Adipocyte (in vitro differentiated cells): ENCODE measurements at regions not wholly inside any gene's neighbourhood (a gene's known extent, or its start where the extent isn't known, plus 50 kb on each side); places are given as distances from the start of the nearest gene placed in this dataset.
"Not testable (repeated sequence)": the region's sequence is repeated elsewhere in the genome, so short reads cannot be mapped to it uniquely, and the experiment has no call there.

Experiments
- DNase-seq: peaks from one replicate; pipeline ENCODE4 v3.0.0-alpha.2; 2015; ENCODE audit warnings: low read depth
- H3K27me3 ChIP-seq: replicated peaks from 2 replicates; pipeline ENCODE4 v1.7.0; 2013; ENCODE audit warnings: mild to moderate bottlenecking, low read length, moderate library complexity; ENCODE audit not compliant: control insufficient read depth, insufficient read depth
- H3K36me3 ChIP-seq: 2 replicates; pipeline ENCODE4 v1.7.0; 2013; ENCODE audit warnings: low read length, mild to moderate bottlenecking, moderate library complexity; ENCODE audit not compliant: control insufficient read depth, insufficient read depth, severe bottlenecking
- H3K4me1 ChIP-seq: 2 replicates; pipeline ENCODE4 v1.7.0; 2013; ENCODE audit warnings: mild to moderate bottlenecking, low read length, moderate library complexity; ENCODE audit not compliant: control insufficient read depth, insufficient read depth
- H3K4me3 ChIP-seq: 2 replicates; pipeline ENCODE4 v1.7.0; 2013; ENCODE audit warnings: mild to moderate bottlenecking, low read length, moderate library complexity
- H3K9ac ChIP-seq: 2 replicates; pipeline ENCODE4 v1.7.0; 2013; ENCODE audit warnings: mild to moderate bottlenecking, low read length, moderate library complexity
- H3K9me3 ChIP-seq: 2 replicates; pipeline ENCODE4 v1.7.0; 2013; ENCODE audit warnings: mild to moderate bottlenecking, low read length, moderate library complexity; ENCODE audit not compliant: control insufficient read depth

DNA sequence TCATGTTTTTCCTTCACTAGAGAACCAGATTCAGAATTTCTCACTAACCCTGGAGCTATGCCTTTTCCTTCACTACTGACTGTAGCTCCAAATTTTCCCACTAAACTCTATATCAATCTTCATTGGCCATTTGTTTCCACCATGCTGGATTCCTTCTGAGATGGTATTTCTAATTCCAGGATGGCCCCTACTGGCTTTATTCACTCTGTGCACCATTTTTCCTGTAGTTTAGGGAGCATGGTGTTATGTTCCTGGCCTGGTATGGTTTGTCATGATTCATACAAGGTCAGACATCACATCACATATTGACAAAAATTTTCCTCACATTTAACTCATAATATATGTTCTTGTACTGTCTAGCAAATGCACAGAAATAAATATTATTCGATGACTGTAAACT, 229.2 kb upstream of the TFPI start:
- no peaks in the 10 kb centered on the region for H3K4me1 ChIP-seq
- DNase-seq = no peak
- no peak overlapping the region for H3K9ac ChIP-seq
- no peaks in the 10 kb centered on the region for H3K27me3 ChIP-seq
- H3K9me3 ChIP-seq = no peaks in the 10 kb centered on the region
- H3K4me3 ChIP-seq = no peak overlapping the region
- H3K36me3 ChIP-seq = no peaks in the 10 kb centered on the region

DNA sequence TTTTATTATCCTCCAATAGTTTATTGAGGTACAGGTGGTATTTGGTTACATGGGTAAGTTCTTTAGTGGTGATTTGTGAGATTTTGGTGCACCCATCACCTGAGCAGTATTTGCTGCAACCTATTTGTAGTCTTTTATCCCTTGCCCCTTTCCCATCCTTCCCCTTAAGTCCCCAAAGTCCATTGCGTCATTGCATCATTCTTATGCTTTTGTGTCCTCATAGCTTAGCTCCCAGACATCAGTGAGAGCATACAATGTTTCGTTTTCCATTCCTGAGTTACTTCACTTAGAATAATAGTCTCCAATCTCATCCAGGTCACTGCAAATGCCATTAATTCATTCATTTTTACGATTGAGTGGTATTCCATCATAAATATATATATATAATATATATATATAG, 229.9 kb upstream of the TFPI start:
- not testable (repeated sequence) for H3K36me3 ChIP-seq, H3K9me3 ChIP-seq, H3K27me3 ChIP-seq, H3K4me1 ChIP-seq, DNase-seq, H3K4me3 ChIP-seq, H3K9ac ChIP-seq

DNA sequence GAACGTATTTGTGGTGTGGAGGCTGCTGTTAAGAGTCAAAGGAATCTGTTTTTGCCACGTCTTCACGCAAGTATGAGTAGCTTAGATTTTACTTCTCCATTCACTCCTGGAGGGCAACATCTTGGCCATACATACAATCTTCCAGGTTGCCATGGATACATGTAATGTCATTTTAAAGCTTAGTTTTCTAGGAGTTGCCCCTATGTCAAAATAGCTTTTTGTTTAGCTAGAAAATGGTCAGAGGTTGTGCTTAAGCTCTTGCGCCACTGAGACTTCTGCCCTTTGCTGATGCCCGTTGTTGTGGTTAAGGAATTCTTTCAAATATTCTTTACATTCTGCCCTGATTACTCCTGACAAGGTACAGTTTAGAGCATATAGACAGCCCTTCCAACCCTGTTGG, 245.4 kb upstream of the TFPI start:
- H3K9me3 ChIP-seq = peaks cover 7% of the 10 kb centered on the region
- H3K27me3 ChIP-seq = no peaks in the 10 kb centered on the region
- no peak overlapping the region for H3K9ac ChIP-seq
- no peaks in the 10 kb centered on the region for H3K36me3 ChIP-seq
- no peaks in the 10 kb centered on the region for H3K4me1 ChIP-seq
- no peak overlapping the region for H3K4me3 ChIP-seq
- no peak for DNase-seq

DNA sequence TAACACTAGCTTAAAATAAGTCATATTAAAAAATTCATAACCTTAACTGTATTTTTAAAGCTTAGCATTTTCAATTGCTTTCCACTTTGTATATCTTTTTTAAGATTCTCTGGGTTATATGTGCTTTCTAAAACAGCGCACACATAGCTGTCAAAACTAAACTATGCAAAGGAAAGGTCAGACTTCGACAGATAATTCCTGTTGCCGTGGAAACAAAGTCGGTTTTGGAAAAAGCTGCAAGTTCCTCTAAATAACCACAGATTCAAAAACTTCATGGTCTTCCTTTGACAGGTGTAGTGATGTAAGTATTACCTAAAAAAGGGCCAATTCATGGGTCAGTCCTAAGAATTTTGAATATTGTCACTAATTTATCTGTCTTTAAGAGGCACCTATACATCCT, 249.6 kb upstream of the TFPI start:
- no peak overlapping the region for H3K4me3 ChIP-seq
- DNase-seq = no peak
- peaks cover 14% of the 10 kb centered on the region for H3K9me3 ChIP-seq
- H3K36me3 ChIP-seq = no peaks in the 10 kb centered on the region
- no peaks in the 10 kb centered on the region for H3K4me1 ChIP-seq
- no peak overlapping the region for H3K9ac ChIP-seq
- no peaks in the 10 kb centered on the region for H3K27me3 ChIP-seq

DNA sequence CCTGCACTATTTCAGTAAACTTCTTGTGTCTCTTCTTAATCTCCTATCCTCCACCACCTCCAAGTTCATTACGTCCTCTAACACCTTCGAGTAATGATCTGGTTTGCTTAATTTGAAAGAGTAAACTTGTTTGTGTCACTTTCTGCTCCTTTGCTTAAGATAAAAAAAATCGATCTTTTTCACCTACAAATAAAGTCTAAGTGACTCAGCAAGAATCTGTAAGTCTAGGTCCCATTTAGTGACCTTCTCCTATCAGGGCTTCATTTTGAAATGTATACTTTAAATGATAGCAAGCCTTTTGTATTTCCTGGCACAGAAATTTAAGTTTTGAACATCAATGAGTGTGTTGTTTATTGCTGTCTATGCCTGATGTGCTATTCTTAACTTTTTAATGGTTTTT, 260.9 kb upstream of the TFPI start:
- no peak overlapping the region for H3K4me3 ChIP-seq
- no peaks in the 10 kb centered on the region for H3K4me1 ChIP-seq
- H3K9me3 ChIP-seq = no peaks in the 10 kb centered on the region
- DNase-seq = no peak
- no peaks in the 10 kb centered on the region for H3K27me3 ChIP-seq
- no peak overlapping the region for H3K9ac ChIP-seq
- no peaks in the 10 kb centered on the region for H3K36me3 ChIP-seq

DNA sequence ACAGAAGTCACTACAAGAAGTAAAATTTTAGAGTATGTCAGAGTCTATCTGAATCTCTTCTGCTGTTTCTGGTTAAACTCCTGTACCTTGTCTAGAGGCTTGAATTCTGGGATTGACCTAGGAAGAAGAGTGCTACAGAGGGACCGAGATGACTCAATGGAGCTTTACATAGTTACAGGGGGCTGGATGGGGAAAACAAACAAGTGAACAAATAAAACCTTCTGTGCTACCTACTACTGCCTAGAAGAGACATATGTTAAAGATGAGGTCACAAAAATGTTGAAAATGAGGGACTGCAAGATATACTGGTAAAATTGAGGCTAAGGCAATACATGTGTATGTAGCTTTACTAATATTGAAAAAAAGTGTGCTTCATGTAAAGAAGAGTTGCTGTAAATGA, 265.4 kb upstream of the TFPI start:
- DNase-seq = no peak
- no peaks in the 10 kb centered on the region for H3K27me3 ChIP-seq
- no peak overlapping the region for H3K4me3 ChIP-seq
- H3K4me1 ChIP-seq = no peaks in the 10 kb centered on the region
- H3K9ac ChIP-seq = no peak overlapping the region
- H3K9me3 ChIP-seq = no peaks in the 10 kb centered on the region
- H3K36me3 ChIP-seq = no peaks in the 10 kb centered on the region

DNA sequence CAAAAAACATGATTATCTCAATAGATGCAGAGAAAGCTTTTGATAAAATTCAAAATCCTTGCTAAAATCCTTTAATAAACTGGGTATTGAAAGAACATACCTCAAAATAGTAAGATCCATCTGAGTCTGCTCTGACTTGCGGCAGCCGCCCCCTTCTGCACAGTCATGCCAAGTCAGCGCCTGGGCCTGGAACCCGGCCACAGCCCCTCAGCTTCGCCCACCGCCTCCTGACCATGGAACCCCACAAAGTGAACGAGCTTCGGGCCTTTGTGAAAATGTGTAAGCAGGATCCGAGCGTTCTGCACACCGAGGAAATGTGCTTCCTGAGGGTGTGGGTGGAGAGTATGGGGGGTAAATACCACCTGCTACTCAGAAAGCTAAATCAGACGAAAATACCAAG, 270.9 kb upstream of the TFPI start:
- no peaks in the 10 kb centered on the region for H3K36me3 ChIP-seq
- no peaks in the 10 kb centered on the region for H3K4me1 ChIP-seq
- H3K9ac ChIP-seq = no peak overlapping the region
- peaks cover 4% of the 10 kb centered on the region for H3K9me3 ChIP-seq
- H3K27me3 ChIP-seq = no peaks in the 10 kb centered on the region
- DNase-seq = no peak
- no peak overlapping the region for H3K4me3 ChIP-seq

DNA sequence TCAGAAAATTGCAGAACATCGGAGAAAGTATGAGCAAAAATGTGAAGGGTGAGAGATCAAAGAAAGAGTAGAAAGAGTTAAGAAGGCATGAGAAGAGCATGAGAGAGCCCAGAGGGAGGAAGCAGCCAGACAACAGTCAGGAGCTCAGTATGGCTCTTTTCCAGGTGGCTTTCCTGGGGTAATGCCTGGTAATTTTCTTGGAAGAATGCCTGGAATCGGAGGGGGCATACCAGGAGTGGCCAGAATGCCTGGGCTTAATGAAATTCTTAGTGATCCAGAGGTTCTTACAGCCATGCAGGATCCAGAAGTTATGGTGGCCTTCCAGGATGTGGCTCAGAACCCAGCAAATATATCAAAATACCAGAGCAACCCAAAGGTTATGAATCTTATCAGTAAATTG, 271.8 kb upstream of the TFPI start:
- Histone ChIP-seq H3K4me1 (no peaks in the 10 kb centered on the region), H3K4me3 (no peak overlapping the region), H3K9ac (no peak overlapping the region), H3K36me3 (no peaks in the 10 kb centered on the region), H3K27me3 (no peaks in the 10 kb centered on the region), H3K9me3 (peaks cover 4% of the 10 kb centered on the region)
- peak; percentile 43 for DNase-seq

DNA sequence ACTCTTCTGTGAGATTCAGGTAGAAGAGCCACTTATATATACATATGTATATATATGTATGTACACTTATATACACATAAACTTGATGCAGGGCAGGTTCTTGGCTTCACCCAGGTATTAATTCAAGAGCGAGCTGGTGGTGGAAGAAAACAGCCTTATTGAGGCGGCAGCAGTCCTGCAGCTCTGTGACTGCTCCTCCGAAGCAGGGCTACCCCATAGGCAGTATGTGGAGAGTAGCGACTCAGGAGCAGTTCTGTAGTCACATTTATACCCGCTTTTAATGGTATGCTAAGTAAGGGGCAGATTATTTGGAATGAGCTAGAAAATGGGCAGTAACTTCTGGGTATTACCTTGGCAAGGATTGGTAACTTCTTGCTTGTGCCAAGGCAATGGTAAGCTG, 280.6 kb upstream of the TFPI start:
- Histone ChIP-seq H3K4me3 (no peak overlapping the region), H3K27me3 (no peaks in the 10 kb centered on the region), H3K4me1 (no peaks in the 10 kb centered on the region), H3K9me3 (no peaks in the 10 kb centered on the region), H3K9ac (no peak overlapping the region), H3K36me3 (no peaks in the 10 kb centered on the region)
- DNase-seq = no peak

DNA sequence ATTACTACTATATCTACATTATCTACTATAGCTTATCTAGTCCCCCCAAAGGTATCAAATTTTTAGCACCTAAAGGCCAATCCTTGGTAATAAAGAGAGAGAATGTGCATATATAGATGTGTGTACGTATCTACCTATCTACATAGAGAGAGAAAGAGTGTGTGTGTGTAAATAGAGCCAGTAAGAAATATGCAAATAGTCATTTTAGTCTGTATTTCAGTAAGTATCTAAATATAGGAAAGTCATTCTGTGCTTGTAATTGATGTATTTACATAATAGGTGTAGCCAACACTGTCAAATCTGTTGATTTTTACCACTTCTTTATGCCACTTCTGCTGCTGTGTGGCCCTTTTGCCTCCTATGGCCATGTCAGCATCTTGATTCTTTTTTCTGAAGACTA, 284.5 kb upstream of the TFPI start:
- no peaks in the 10 kb centered on the region for H3K9me3 ChIP-seq
- H3K4me1 ChIP-seq = no peaks in the 10 kb centered on the region
- no peaks in the 10 kb centered on the region for H3K36me3 ChIP-seq
- H3K4me3 ChIP-seq = no peak overlapping the region
- no peak for DNase-seq
- no peaks in the 10 kb centered on the region for H3K27me3 ChIP-seq
- no peak overlapping the region for H3K9ac ChIP-seq

DNA sequence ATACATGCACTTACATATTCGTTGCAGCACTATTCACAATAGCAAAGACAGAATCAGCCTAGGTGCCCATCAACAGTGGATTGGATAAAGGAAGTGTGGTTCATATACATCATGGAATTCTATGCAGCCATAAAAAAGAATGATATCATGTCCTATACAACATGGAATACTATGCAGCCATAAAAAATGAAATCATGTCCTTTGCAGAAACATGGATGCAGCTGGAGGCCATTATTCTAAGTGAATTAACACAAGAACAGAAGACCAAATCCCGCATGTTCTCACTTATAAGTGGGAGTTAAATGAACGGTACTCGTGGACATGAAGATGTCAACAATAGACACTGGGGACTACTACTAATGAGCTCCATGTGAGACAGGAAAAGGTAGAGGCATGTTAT, 288.1 kb upstream of the TFPI start:
- Histone ChIP-seq H3K4me3 (no peak overlapping the region), H3K9me3 (no peaks in the 10 kb centered on the region), H3K9ac (no peak overlapping the region), H3K36me3 (no peaks in the 10 kb centered on the region), H3K4me1 (no peaks in the 10 kb centered on the region), H3K27me3 (no peaks in the 10 kb centered on the region)
- no peak for DNase-seq

DNA sequence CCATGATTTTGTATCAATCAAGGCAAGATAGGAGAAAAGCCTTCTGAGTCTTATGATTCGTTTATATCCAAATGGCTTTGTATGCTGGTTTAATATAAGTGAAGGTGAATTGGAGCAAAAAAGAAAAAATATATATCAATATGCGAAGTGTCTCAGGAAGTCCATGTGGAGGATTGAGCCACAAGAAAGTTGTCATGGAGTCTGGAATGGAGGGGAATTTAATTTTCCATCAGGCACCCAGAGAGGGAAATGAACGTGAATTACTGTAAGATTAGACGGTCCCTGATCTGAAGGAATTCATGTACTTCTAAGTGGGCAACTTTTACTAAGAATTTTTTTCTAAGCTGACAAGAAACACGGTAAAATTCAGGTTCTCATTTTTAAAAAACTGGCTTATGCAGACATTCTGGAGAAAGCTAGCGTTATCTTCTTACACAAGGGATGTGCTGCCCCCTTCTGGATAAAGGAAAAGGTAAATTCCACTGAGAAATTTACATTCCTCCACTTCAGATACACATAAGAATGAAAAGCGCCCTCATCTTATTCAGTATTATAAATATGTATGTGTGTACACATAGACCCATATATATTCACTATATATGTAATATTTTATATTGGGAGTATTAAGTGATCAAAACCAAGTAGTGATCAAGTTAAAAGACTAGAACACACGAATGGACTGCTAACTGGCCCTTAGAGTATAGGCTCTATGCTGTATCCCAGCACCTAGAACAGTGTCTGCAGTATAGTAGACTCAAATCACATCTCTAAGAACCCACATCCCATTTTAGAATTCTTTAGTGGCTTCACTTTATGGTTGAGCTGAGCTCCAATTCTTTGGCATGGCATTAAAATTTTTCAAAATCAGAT, 289.0 kb upstream of the TFPI start:
- Histone ChIP-seq H3K36me3 (no peaks in the 10 kb centered on the region), H3K9me3 (no peaks in the 10 kb centered on the region), H3K9ac (no peak overlapping the region), H3K4me3 (no peak overlapping the region), H3K4me1 (no peaks in the 10 kb centered on the region), H3K27me3 (no peaks in the 10 kb centered on the region)
- peak; percentile 88 for DNase-seq
